Endothelial cell of umbilical vein (primary cell): ENCODE measurements at regions not wholly inside any gene's neighbourhood (a gene's known extent, or its start where the extent isn't known, plus 50 kb on each side); places are given as distances from the start of the nearest gene placed in this dataset.

Experiments used
- EZH2 ChIP-seq: IDR thresholded peaks from 2 replicates; pipeline ENCODE4 v1.6.1; 2012; ENCODE audit warnings: borderline replicate concordance, low read depth, mild to moderate bottlenecking, moderate library complexity, low read length, inconsistent platforms; ENCODE audit not compliant: severe bottlenecking
- FOS ChIP-seq: IDR thresholded peaks from 2 replicates; pipeline ENCODE4 v1.6.1; 2011; ENCODE audit warnings: mild to moderate bottlenecking, low read length, moderate library complexity, borderline replicate concordance; ENCODE audit not compliant: insufficient read depth
- GATA2 ChIP-seq: IDR thresholded peaks from 2 replicates; pipeline ENCODE4 v1.7.0; 2011; ENCODE audit warnings: low read depth, mild to moderate bottlenecking, moderate library complexity, mixed read lengths, low read length; ENCODE audit not compliant: insufficient read length, insufficient read depth
- JUN ChIP-seq: IDR thresholded peaks from 2 replicates; pipeline ENCODE4 v1.6.1; 2011; ENCODE audit warnings: borderline replicate concordance, low read depth; ENCODE audit not compliant: insufficient read length, insufficient read depth
- MAX ChIP-seq: IDR thresholded peaks from 2 replicates; pipeline ENCODE4 v1.6.1; 2011; ENCODE audit not compliant: insufficient read depth, insufficient read length
- MYC ChIP-seq: IDR thresholded peaks from one replicate; pipeline ENCODE4 v1.6.1; 2011; ENCODE audit warnings: mild to moderate bottlenecking, low read depth, low read length
- POLR2A ChIP-seq: IDR thresholded peaks from 2 replicates; pipeline ENCODE4 v1.6.1; 2012; ENCODE audit warnings: low read depth, mild to moderate bottlenecking, control low read depth, low read length
- POLR2AphosphoS5 ChIP-seq: IDR thresholded peaks from 2 replicates; pipeline ENCODE4 v1.6.1; 2012; ENCODE audit warnings: low read depth, mild to moderate bottlenecking, control low read depth, low read length, moderate library complexity; ENCODE audit not compliant: insufficient read depth
- TF ChIP-seq, protein P1 (sequence below), 2 donors: IDR thresholded peaks; 1 replicate in 1 of 2; 2 replicates in 1 of 2; pipeline ENCODE4 v1.5.1; 2011; ENCODE audit warnings: low read length in 2 of 2, mild to moderate bottlenecking in 2 of 2, moderate library complexity in 2 of 2, control low read depth in 1 of 2, inconsistent platforms in 1 of 2, low read depth in 1 of 2; ENCODE audit not compliant: insufficient read depth in 1 of 2; ENCODE audit errors: extremely low read depth in 1 of 2

DNA sequence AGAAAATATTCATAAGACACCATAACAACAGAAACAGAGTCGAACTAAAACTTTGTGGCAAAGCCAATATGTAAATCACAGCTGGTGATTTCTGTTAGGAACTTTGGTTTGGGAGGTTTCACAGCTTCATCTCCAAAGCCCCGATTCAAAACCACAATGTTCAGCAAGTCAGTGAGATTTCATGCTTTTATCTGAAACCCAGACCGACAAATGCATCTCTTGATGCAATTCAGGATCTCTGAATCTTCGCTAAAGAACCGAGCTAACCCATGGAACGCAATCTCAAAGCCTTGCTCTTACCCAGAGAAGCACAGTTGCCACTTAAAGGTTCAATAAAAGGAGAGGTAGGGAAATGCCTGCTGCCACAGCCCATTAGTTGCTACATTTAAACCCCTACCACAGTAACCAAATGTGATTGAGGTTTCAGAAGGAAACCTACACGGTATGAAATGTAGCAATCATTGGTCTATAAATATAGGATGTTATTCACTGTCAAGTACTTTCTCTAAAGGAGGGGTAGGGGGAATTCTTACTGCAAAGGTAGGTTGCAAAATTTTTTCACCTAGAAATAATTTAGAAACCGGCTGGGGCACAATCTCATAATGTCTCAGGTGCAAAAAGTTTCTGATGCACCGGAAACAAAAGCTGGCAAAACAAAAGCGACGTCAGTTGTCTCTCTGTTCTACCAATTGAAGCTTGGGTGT, 381.0 kb upstream of the ARID1B start:
- TF ChIP-seq, protein P1, sequence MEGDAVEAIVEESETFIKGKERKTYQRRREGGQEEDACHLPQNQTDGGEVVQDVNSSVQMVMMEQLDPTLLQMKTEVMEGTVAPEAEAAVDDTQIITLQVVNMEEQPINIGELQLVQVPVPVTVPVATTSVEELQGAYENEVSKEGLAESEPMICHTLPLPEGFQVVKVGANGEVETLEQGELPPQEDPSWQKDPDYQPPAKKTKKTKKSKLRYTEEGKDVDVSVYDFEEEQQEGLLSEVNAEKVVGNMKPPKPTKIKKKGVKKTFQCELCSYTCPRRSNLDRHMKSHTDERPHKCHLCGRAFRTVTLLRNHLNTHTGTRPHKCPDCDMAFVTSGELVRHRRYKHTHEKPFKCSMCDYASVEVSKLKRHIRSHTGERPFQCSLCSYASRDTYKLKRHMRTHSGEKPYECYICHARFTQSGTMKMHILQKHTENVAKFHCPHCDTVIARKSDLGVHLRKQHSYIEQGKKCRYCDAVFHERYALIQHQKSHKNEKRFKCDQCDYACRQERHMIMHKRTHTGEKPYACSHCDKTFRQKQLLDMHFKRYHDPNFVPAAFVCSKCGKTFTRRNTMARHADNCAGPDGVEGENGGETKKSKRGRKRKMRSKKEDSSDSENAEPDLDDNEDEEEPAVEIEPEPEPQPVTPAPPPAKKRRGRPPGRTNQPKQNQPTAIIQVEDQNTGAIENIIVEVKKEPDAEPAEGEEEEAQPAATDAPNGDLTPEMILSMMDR (IDR thresholded peaks at IDR 0.05; ENCODE audit: extremely low read depth in 1 of 2, insufficient read depth in 1 of 2, low read depth in 1 of 2, low read length in 2 of 2), result no peak
- TF ChIP-seq POLR2A (no peak), MAX (no peak), EZH2 (no peak), MYC (no peak), FOS (no peak), POLR2AphosphoS5 (no peak), GATA2 (no peak), JUN (no peak)
